K562 (cell line): ENCODE measurements at regions not wholly inside any gene's neighbourhood (a gene's known extent, or its start where the extent isn't known, plus 50 kb on each side); places are given as distances from the start of the nearest gene placed in this dataset.

Experiments
- CREB1 ChIP-seq, 2 experiments: sonication (generic) in 1 of 2; formaldehyde crosslinking in 1 of 2; IDR thresholded peaks; 2 replicates each; pipeline versions ENCODE4 v1.6.1 to v1.8.0; 2012 to 2022; ENCODE audit warnings: inconsistent platforms in 1 of 2, mild to moderate bottlenecking in 1 of 2, missing genetic modification reagents in 1 of 2, moderate library complexity in 1 of 2
- CTBP1 ChIP-seq: fragments of 450-650 bp; IDR thresholded peaks from 2 replicates; pipeline ENCODE4 v1.6.1; 2016; ENCODE audit warnings: borderline replicate concordance
- MED1 ChIP-seq: sonication (generic); formaldehyde crosslinking; IDR thresholded peaks from 2 replicates; pipeline ENCODE4 v1.8.1; 2023; ENCODE audit warnings: missing genetic modification reagents, borderline replicate concordance
- RBM34 ChIP-seq: fragments of 200-400 bp; formaldehyde crosslinking; IDR thresholded peaks from 2 replicates; pipeline ENCODE4 v1.6.1; 2018; ENCODE audit warnings: low read length, borderline replicate concordance; ENCODE audit not compliant: insufficient read depth
- SMAD4 ChIP-seq: fragments of 250-450 bp; sonication (Bioruptor Pico); conservative IDR thresholded peaks from 2 replicates; pipeline ENCODE4 v1.8.0; 2021; ENCODE audit warnings: inconsistent platforms, mild to moderate bottlenecking, moderate library complexity
- TAL1 ChIP-seq: fragments of 450-650 bp; IDR thresholded peaks from 2 replicates; pipeline ENCODE4 v1.6.1; 2016; ENCODE audit warnings: mild to moderate bottlenecking
- TBP ChIP-seq: optimal IDR thresholded peaks from 2 replicates; pipeline ENCODE3; 2011; ENCODE audit warnings: low read depth, low read length, improper control_type of control experiment
- ZNF197 ChIP-seq: fragments of 200-800 bp; sonication (Bioruptor generic); IDR thresholded peaks from 2 replicates; pipeline ENCODE4 v1.6.1; 2016; ENCODE audit warnings: low read depth, missing genetic modification characterization, missing compliant biosample characterization
- TF ChIP-seq, protein P1 (sequence below): fragments of 250-450 bp; sonication (Bioruptor Pico); IDR thresholded peaks from 2 replicates; pipeline ENCODE4 v1.8.0; 2021; ENCODE audit warnings: moderate library complexity, mild to moderate bottlenecking, inconsistent platforms
- TF ChIP-seq, protein P2 (sequence below): sonication (generic); formaldehyde crosslinking; IDR thresholded peaks from 2 replicates; pipeline ENCODE4 v1.8.0; 2022; ENCODE audit warnings: missing genetic modification reagents, mild to moderate bottlenecking, moderate library complexity, borderline replicate concordance
- TF ChIP-seq, protein P3 (sequence below): fragments of 250-450 bp; sonication (Bioruptor Pico); IDR thresholded peaks from 2 replicates; pipeline ENCODE4 v1.4.0; 2020; ENCODE audit warnings: borderline replicate concordance
- TF ChIP-seq, protein P4 (sequence below), 2 experiments: IDR thresholded peaks; 2 replicates each; pipeline ENCODE4 v1.6.1; 2011; ENCODE audit warnings: borderline replicate concordance in 1 of 2, control low read depth in 1 of 2, low read depth in 1 of 2, low read length in 1 of 2, mild to moderate bottlenecking in 1 of 2, mixed read lengths in 1 of 2, moderate library complexity in 1 of 2; ENCODE audit not compliant: insufficient read depth in 1 of 2, insufficient read length in 1 of 2, poor library complexity in 1 of 2, severe bottlenecking in 1 of 2; ENCODE audit errors: extremely low read depth in 1 of 2
- TF ChIP-seq, protein P5 (sequence below), 2 experiments: fragments of 200-800 bp in 1 of 2; sonication (Bioruptor generic) in 1 of 2; sonication (generic) in 1 of 2; formaldehyde crosslinking in 1 of 2; IDR thresholded peaks in 1 of 2; conservative IDR thresholded peaks in 1 of 2; 2 replicates each; pipeline versions ENCODE4 v1.5.0 to v1.6.1; 2016 to 2020; ENCODE audit warnings: missing compliant biosample characterization in 1 of 2, missing genetic modification characterization in 1 of 2, missing genetic modification reagents in 1 of 2
- TF ChIP-seq, protein P6 (sequence below), 2 experiments: fragments of 450-650 bp in 1 of 2; sonication (generic) in 1 of 2; formaldehyde crosslinking; conservative IDR thresholded peaks; 2 replicates each; pipeline versions ENCODE4 v1.4.0 to v1.8.1; 2020 to 2022; ENCODE audit warnings: mild to moderate bottlenecking in 1 of 2, missing genetic modification reagents in 1 of 2

DNA sequence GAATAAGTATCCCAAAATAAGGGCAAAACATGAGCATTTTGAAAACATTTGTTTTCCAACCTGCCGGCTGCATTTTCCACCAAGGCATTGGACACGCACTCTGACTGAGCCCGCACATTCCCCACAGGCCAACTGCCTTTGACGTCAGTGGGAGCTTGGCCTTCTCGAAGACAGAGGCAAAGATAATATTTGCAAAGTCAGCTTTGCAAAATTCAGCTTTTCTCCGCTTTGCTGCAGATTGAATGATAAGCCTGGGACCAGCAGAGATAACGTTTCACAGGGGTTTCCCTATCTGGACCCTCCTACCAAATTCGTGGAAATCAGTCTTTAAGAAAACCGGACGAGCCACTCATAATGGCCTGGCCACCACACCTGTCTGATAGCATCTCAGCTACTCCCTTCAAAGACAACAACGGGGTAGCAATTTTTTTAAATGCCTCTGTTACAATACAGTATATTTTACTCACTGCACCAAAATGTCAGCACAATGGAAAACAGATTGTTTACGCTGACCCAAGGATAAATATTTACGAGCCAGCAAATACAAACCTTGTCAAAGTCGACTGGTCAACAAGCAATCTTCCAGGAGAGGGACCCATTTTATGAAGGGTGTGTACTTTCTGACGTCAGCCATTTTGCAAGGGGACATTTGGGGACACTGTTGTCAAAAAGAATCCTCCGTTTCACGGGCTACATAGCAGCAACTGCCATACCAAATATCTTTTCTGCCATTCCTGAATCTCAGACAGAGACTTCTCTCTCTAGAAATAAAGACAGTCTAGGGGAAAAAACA is 100.5 kb downstream of the TFAP2A start (continued):
- TF ChIP-seq, protein P1, sequence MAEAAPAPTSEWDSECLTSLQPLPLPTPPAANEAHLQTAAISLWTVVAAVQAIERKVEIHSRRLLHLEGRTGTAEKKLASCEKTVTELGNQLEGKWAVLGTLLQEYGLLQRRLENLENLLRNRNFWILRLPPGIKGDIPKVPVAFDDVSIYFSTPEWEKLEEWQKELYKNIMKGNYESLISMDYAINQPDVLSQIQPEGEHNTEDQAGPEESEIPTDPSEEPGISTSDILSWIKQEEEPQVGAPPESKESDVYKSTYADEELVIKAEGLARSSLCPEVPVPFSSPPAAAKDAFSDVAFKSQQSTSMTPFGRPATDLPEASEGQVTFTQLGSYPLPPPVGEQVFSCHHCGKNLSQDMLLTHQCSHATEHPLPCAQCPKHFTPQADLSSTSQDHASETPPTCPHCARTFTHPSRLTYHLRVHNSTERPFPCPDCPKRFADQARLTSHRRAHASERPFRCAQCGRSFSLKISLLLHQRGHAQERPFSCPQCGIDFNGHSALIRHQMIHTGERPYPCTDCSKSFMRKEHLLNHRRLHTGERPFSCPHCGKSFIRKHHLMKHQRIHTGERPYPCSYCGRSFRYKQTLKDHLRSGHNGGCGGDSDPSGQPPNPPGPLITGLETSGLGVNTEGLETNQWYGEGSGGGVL (CRISPR knock-in tag), result no peak
- TF ChIP-seq, protein P2, sequence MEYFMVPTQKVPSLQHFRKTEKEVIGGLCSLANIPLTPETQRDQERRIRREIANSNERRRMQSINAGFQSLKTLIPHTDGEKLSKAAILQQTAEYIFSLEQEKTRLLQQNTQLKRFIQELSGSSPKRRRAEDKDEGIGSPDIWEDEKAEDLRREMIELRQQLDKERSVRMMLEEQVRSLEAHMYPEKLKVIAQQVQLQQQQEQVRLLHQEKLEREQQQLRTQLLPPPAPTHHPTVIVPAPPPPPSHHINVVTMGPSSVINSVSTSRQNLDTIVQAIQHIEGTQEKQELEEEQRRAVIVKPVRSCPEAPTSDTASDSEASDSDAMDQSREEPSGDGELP, result 0 out of 2 replicates have a peak, but pooled peaks have one; percentile 29
- TF ChIP-seq, protein P3, sequence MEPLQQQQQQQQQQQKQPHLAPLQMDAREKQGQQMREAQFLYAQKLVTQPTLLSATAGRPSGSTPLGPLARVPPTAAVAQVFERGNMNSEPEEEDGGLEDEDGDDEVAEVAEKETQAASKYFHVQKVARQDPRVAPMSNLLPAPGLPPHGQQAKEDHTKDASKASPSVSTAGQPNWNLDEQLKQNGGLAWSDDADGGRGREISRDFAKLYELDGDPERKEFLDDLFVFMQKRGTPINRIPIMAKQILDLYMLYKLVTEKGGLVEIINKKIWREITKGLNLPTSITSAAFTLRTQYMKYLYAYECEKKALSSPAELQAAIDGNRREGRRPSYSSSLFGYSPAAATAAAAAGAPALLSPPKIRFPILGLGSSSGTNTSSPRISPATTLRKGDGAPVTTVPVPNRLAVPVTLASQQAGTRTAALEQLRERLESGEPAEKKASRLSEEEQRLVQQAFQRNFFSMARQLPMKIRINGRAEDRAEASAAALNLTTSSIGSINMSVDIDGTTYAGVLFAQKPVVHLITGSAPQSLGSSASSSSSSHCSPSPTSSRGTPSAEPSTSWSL (CRISPR knock-in tag), result no peak
- peak; percentile 95 for TF ChIP-seq CTBP1
- TF ChIP-seq TBP, result peak; percentile 24
- peak; percentile 55 for TF ChIP-seq CREB1 (IDR thresholded peaks at IDR 0.05)
- no peak for TF ChIP-seq CREB1 (CRISPR knock-in tag; IDR thresholded peaks at IDR 0.05)
- TF ChIP-seq, protein P4, sequence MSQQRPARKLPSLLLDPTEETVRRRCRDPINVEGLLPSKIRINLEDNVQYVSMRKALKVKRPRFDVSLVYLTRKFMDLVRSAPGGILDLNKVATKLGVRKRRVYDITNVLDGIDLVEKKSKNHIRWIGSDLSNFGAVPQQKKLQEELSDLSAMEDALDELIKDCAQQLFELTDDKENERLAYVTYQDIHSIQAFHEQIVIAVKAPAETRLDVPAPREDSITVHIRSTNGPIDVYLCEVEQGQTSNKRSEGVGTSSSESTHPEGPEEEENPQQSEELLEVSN (IDR thresholded peaks at IDR 0.05; ENCODE audit: borderline replicate concordance in 1 of 2, extremely low read depth in 1 of 2, insufficient read depth in 1 of 2, insufficient read length in 1 of 2, low read depth in 1 of 2, low read length in 1 of 2, poor library complexity in 1 of 2, severe bottlenecking in 1 of 2), result peak; percentile 59 to 73
- TF ChIP-seq RBM34, result no peak
- TF ChIP-seq, protein P5, sequence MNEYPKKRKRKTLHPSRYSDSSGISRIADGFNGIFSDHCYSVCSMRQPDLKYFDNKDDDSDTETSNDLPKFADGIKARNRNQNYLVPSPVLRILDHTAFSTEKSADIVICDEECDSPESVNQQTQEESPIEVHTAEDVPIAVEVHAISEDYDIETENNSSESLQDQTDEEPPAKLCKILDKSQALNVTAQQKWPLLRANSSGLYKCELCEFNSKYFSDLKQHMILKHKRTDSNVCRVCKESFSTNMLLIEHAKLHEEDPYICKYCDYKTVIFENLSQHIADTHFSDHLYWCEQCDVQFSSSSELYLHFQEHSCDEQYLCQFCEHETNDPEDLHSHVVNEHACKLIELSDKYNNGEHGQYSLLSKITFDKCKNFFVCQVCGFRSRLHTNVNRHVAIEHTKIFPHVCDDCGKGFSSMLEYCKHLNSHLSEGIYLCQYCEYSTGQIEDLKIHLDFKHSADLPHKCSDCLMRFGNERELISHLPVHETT (CRISPR knock-in tag; conservative IDR thresholded peaks at IDR 0.05 in 1 of 2, IDR thresholded peaks at IDR 0.05 in 1 of 2), result 0 out of 4 replicates have a peak, but pooled peaks of 1 of the 2 experiments have one; percentile 28
- 0 out of 2 replicates have a peak, but pooled peaks have one; percentile 28 for TF ChIP-seq TAL1
- no peak for TF ChIP-seq ZNF197 (CRISPR knock-in tag)
- no peak for TF ChIP-seq MED1 (CRISPR knock-in tag)
- TF ChIP-seq SMAD4 (CRISPR knock-in tag), result peak; percentile 45; the same call in 1 of the 2 replicates
- TF ChIP-seq, protein P6, sequence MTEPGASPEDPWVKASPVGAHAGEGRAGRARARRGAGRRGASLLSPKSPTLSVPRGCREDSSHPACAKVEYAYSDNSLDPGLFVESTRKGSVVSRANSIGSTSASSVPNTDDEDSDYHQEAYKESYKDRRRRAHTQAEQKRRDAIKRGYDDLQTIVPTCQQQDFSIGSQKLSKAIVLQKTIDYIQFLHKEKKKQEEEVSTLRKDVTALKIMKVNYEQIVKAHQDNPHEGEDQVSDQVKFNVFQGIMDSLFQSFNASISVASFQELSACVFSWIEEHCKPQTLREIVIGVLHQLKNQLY (CRISPR knock-in tag; conservative IDR thresholded peaks at IDR 0.05), result no peak
